ENCODE measurements at regions not wholly inside any gene's neighbourhood (a gene's known extent, or its start where the extent isn't known, plus 50 kb on each side); places are given as distances from the start of the nearest gene placed in this dataset.
"Not testable (repeated sequence)": the region's sequence is repeated elsewhere in the genome, so short reads cannot be mapped to it uniquely, and the experiment has no call there.

DNA sequence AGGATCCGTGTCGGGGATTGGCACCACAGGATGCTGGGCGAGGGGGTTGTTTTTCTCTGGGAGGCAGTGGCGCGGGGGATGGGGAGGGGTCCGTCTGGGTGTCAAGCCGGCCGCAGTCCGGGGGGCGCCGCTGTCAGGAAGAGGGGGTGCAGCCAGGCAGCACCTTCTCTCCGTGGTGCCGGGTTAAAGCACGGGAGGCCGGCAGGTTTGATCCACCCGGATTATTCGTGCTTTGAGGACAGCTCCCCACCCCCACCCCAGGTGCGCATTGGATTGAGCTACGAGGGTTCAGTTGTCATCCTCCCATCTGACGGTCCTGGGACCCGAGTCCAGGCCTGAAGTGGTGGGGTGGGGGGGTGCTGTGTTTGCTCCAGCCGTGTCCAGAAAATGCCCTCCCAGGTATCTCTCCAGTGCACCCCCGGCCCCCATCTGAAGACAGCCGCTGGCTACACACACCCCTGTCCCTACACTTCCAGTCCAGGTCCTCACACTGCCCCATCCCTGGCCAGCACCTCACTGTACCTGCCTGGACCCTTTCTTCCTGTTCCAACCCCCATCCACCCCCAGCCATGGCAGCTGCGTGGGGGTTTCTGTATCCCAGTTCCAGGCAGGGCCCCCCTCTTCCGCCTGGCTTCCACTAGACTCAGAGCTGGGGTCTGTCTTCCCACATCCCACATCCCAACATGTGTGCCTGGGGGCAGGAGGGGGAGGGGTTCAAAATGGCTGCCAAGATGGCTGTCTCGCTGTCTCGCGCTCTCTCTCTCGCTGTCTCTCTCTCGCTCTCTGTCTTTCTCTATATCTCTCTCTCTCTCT is 114.0 kb downstream of the CRLF3 start:
- TF ChIP-seq, protein P1, sequence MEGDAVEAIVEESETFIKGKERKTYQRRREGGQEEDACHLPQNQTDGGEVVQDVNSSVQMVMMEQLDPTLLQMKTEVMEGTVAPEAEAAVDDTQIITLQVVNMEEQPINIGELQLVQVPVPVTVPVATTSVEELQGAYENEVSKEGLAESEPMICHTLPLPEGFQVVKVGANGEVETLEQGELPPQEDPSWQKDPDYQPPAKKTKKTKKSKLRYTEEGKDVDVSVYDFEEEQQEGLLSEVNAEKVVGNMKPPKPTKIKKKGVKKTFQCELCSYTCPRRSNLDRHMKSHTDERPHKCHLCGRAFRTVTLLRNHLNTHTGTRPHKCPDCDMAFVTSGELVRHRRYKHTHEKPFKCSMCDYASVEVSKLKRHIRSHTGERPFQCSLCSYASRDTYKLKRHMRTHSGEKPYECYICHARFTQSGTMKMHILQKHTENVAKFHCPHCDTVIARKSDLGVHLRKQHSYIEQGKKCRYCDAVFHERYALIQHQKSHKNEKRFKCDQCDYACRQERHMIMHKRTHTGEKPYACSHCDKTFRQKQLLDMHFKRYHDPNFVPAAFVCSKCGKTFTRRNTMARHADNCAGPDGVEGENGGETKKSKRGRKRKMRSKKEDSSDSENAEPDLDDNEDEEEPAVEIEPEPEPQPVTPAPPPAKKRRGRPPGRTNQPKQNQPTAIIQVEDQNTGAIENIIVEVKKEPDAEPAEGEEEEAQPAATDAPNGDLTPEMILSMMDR (IDR thresholded peaks at IDR 0.05 in 2 of 3, conservative IDR thresholded peaks at IDR 0.05 in 1 of 3; ENCODE audit: borderline replicate concordance in 1 of 3, insufficient read depth in 1 of 3, low read depth in 2 of 3, low read length in 2 of 3), result not testable (repeated sequence)
- not testable (repeated sequence) for TF ChIP-seq EZH2 (IDR thresholded peaks at IDR 0.05)

All from HCT116 (cell line).